ENCODE measurements at regions not wholly inside any gene's neighbourhood (a gene's known extent, or its start where the extent isn't known, plus 50 kb on each side); places are given as distances from the start of the nearest gene placed in this dataset.

GRCh38 chr5:56737951-56738606 is 77.3 kb upstream of the MAP3K1 start:
- ATAC-seq = peak; percentile 37
- no peak overlapping the region for H3K4me3 Mint-ChIP-seq
- intact Hi-C loops (cut with micrococcal nuclease) = no loop called here
- peaks cover 24% of the 10 kb centered on the region for H3K4me1 Mint-ChIP-seq (ENCODE audit: low read depth)
- peaks cover 2% of the 10 kb centered on the region for H3K9me3 Mint-ChIP-seq
- CTCF ChIA-PET = no interaction called here
- no peaks in the 10 kb centered on the region for H3K27me3 Mint-ChIP-seq
- H3K27ac Mint-ChIP-seq = no peak overlapping the region
- DNase-seq = no peak
- POLR2A ChIA-PET = no interaction called here
- TF ChIP-seq CTCF (IDR thresholded peaks at IDR 0.05) = no peak
- H3K36me3 Mint-ChIP-seq (ENCODE audit: low read depth) = no peaks in the 10 kb centered on the region

- DNase-seq = peak; percentile 11
- Mint-ChIP-seq H3K4me1 (ENCODE audit: low read depth) (peaks cover 24% of the 10 kb centered on the region), H3K27me3 (no peaks in the 10 kb centered on the region), H3K36me3 (ENCODE audit: low read depth) (no peaks in the 10 kb centered on the region), H3K9me3 (peaks cover 2% of the 10 kb centered on the region), H3K27ac (peak overlapping the region; percentile 75), H3K4me3 (no peak overlapping the region)
- ChIA-PET POLR2A (interaction anchor here (0.7 kb wide), 1 partner anchor 71 kb away, joined by 4 read pairs; no protein-coding TSS in a partner anchor), CTCF (interaction anchor here (0.8 to 1.2 kb wide), 2 partner anchors 11 to 101 kb away, joined by 3 to 5 read pairs; no protein-coding TSS in a partner anchor)
- intact Hi-C loops (cut with micrococcal nuclease) = no loop called here
- peak; percentile 62 for ATAC-seq
- TF ChIP-seq CTCF (IDR thresholded peaks at IDR 0.05) = no peak
These were observed 78.2 kb upstream of the MAP3K1 start for GRCh38 chr5:56737002-56737621.

GRCh38 chr5:56735849-56736641 is 79.3 kb upstream of the MAP3K1 start:
- peaks cover 24% of the 10 kb centered on the region for H3K4me1 Mint-ChIP-seq (ENCODE audit: low read depth)
- no peak overlapping the region for H3K4me3 Mint-ChIP-seq
- POLR2A ChIA-PET = no interaction called here
- H3K27me3 Mint-ChIP-seq = no peaks in the 10 kb centered on the region
- no peaks in the 10 kb centered on the region for H3K36me3 Mint-ChIP-seq (ENCODE audit: low read depth)
- peak overlapping the region; percentile 75 for H3K27ac Mint-ChIP-seq
- intact Hi-C loops (cut with micrococcal nuclease) = no loop called here
- peak; percentile 7 for DNase-seq
- no peak for TF ChIP-seq CTCF (IDR thresholded peaks at IDR 0.05)
- H3K9me3 Mint-ChIP-seq = peaks cover 2% of the 10 kb centered on the region
- ATAC-seq = peak; percentile 30
- CTCF ChIA-PET = interaction anchor here (0.8 to 1.2 kb wide), 4 partner anchors 10 to 465 kb away, joined by 3 to 5 read pairs (median 3); no protein-coding TSS in a partner anchor

GRCh38 chr5:56734091-56734694 is 81.2 kb upstream of the MAP3K1 start:
- Mint-ChIP-seq H3K9me3 (peaks cover 2% of the 10 kb centered on the region), H3K4me1 (ENCODE audit: low read depth) (peaks cover 27% of the 10 kb centered on the region), H3K27ac (no peak overlapping the region), H3K27me3 (no peaks in the 10 kb centered on the region), H3K36me3 (ENCODE audit: low read depth) (no peaks in the 10 kb centered on the region), H3K4me3 (no peak overlapping the region)
- no peak for DNase-seq
- CTCF ChIA-PET = interaction anchor here (0.9 kb wide), 1 partner anchor 117 kb away, joined by 3 read pairs; no protein-coding TSS in a partner anchor
- POLR2A ChIA-PET = interaction anchor here (0.6 kb wide), 1 partner anchor 344 kb away, joined by 3 read pairs; no protein-coding TSS in a partner anchor
- no peak for ATAC-seq
- TF ChIP-seq CTCF (IDR thresholded peaks at IDR 0.05) = no peak
- intact Hi-C loops (cut with micrococcal nuclease) = no loop called here

All from activated CD8-positive, alpha-beta T cell treated with anti-CD3 and anti-CD28 coated beads for 36 hours (primary cell).